Vagina (tissue), 2 donors: ENCODE measurements at regions not wholly inside any gene's neighbourhood (a gene's known extent, or its start where the extent isn't known, plus 50 kb on each side); places are given as distances from the start of the nearest gene placed in this dataset.

Source experiments
- DNase-seq, 2 donors: peaks; one replicate each; pipeline ENCODE4 v3.0.0-alpha.2; 2017; ENCODE audit errors: extremely low spot score in 2 of 2
- H3K27ac ChIP-seq: fragments of 200-600 bp; sonication (generic); one replicate; pipeline ENCODE4 v1.5.1; 2019
- H3K27me3 ChIP-seq: fragments of 200-600 bp; sonication (generic); one replicate; pipeline ENCODE4 v1.5.1; 2019
- H3K36me3 ChIP-seq, 2 donors: fragments of 200-600 bp; sonication (generic); one replicate each; pipeline ENCODE4 v1.5.1; 2017 to 2019
- H3K4me1 ChIP-seq: fragments of 200-600 bp; sonication (generic); one replicate; pipeline ENCODE4 v1.5.1; 2019
- H3K4me3 ChIP-seq, 2 donors: fragments of 200-600 bp; sonication (generic); 1 replicate in 1 of 2; 2 replicates in 1 of 2; pipeline ENCODE4 v1.5.1; 2016 to 2019
- H3K9me3 ChIP-seq: fragments of 200-600 bp; sonication (generic); one replicate; pipeline ENCODE4 v1.5.1; 2019
- POLR2A ChIP-seq, 2 donors: fragments of 450-650 bp; IDR thresholded peaks; one replicate each; pipeline ENCODE4 v1.6.1; 2017; ENCODE audit warnings: antibody characterized with exemption in 2 of 2, mild to moderate bottlenecking in 2 of 2, moderate library complexity in 2 of 2
- POLR2AphosphoS5 ChIP-seq, 2 donors: sonication (generic); formaldehyde crosslinking; IDR thresholded peaks; one replicate each; pipeline ENCODE4 v1.9.0; 2017; ENCODE audit warnings: antibody characterized with exemption in 2 of 2, mild to moderate bottlenecking in 2 of 2, low read depth in 1 of 2; ENCODE audit not compliant: insufficient read depth in 1 of 2
- intact Hi-C: fragments of 100-400 bp; cut with DNase I; formaldehyde crosslinking; loops from one replicate; pipeline ENCODE4 v1.15.1; 2023
- TF ChIP-seq, protein P1 (sequence below), 3 experiments: fragments of 450-650 bp in 2 of 3; fragments of 200-600 bp in 1 of 3; sonication (generic) in 1 of 3; IDR thresholded peaks; one replicate each; pipeline ENCODE4 v1.5.1; 2017 to 2019; ENCODE audit warnings: antibody characterized with exemption in 3 of 3, mild to moderate bottlenecking in 2 of 3, moderate library complexity in 2 of 3

DNA sequence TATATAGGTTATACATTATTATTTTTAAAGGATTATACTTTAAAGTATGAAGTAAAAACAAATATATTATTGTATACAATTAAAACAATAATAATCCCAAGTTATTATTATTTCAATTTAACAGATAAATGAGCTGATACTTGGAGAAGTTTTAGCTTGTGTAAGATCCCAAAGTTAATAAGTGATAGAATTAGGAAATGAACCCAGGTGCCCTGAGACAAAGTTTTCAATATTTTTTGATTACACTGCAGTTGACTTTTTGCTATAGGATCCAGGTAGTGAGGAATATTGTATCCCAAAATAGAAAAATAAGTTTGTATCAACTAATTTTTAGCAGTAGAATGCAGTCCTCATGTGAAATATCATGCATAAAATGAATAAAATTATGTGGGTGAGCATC, 543.2 kb upstream of the ZNF608 start:
- intact Hi-C loops, result no loop called here
- TF ChIP-seq, protein P1, sequence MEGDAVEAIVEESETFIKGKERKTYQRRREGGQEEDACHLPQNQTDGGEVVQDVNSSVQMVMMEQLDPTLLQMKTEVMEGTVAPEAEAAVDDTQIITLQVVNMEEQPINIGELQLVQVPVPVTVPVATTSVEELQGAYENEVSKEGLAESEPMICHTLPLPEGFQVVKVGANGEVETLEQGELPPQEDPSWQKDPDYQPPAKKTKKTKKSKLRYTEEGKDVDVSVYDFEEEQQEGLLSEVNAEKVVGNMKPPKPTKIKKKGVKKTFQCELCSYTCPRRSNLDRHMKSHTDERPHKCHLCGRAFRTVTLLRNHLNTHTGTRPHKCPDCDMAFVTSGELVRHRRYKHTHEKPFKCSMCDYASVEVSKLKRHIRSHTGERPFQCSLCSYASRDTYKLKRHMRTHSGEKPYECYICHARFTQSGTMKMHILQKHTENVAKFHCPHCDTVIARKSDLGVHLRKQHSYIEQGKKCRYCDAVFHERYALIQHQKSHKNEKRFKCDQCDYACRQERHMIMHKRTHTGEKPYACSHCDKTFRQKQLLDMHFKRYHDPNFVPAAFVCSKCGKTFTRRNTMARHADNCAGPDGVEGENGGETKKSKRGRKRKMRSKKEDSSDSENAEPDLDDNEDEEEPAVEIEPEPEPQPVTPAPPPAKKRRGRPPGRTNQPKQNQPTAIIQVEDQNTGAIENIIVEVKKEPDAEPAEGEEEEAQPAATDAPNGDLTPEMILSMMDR (IDR thresholded peaks at IDR 0.05), result no peak
- TF ChIP-seq POLR2A (IDR thresholded peaks at IDR 0.05) (no peak), POLR2AphosphoS5 (IDR thresholded peaks at IDR 0.05; ENCODE audit: insufficient read depth in 1 of 2, low read depth in 1 of 2) (no peak)

DNA sequence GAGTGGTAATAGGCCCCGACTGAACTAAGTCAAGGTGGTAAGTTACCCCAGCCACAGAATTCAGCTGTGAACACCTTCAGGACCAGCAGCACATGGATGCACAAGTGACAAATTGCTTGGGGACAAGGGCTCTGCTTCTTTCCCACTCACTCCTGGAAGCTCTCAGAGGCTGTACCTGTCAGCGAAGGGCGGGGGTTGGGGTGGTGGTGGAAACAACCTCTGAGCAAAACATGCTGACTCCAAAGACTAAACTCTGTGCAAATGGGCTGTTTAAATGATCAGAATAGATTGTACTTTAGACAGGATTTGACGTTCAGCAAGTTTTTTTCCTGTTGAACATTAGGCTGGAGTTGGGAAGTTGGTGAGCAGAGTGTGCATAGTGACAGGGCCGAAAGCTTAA, 544.5 kb upstream of the ZNF608 start:
- no peaks in the 10 kb centered on the region for H3K27me3 ChIP-seq
- H3K36me3 ChIP-seq, result no peaks in the 10 kb centered on the region
- H3K9me3 ChIP-seq, result no peaks in the 10 kb centered on the region
- H3K27ac ChIP-seq, result no peak overlapping the region
- DNase-seq, result no peak
- intact Hi-C loops, result no loop called here
- no peak overlapping the region for H3K4me3 ChIP-seq
- TF ChIP-seq, protein P1 (IDR thresholded peaks at IDR 0.05), result no peak
- TF ChIP-seq POLR2A (IDR thresholded peaks at IDR 0.05) (no peak), POLR2AphosphoS5 (IDR thresholded peaks at IDR 0.05; ENCODE audit: insufficient read depth in 1 of 2, low read depth in 1 of 2) (no peak)
- H3K4me1 ChIP-seq, result no peaks in the 10 kb centered on the region

More for the DNA sequence above, 543.2 kb upstream of the ZNF608 start:
- Histone ChIP-seq H3K27ac (no peak overlapping the region), H3K9me3 (no peaks in the 10 kb centered on the region), H3K4me3 (no peak overlapping the region), H3K4me1 (no peaks in the 10 kb centered on the region), H3K27me3 (no peaks in the 10 kb centered on the region), H3K36me3 (no peaks in the 10 kb centered on the region)
- DNase-seq, result no peak

DNA sequence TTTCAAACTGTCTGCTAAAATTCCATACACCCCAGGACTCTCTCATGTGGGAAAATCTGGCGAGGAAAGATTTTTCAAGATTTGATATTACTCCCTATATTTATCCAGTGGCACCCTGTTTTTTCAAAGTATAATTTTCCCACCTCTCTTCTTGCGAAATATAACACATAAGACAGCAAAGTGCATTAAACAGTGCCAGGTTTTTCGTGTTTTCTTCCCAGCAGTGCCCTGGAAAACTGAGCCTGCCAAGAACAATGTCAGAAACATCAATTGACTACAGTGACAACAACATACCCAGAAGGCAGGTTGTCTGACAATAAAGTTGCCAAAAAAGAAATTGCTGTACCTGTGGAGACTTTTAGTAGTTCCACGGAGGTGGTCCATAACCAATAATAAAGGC, 545.0 kb upstream of the ZNF608 start:
- H3K36me3 ChIP-seq, result no peaks in the 10 kb centered on the region
- H3K4me1 ChIP-seq, result no peaks in the 10 kb centered on the region
- intact Hi-C loops, result no loop called here
- TF ChIP-seq, protein P1 (IDR thresholded peaks at IDR 0.05), result no peak
- TF ChIP-seq POLR2AphosphoS5 (IDR thresholded peaks at IDR 0.05; ENCODE audit: insufficient read depth in 1 of 2, low read depth in 1 of 2), result no peak
- TF ChIP-seq POLR2A (IDR thresholded peaks at IDR 0.05), result no peak
- no peak overlapping the region for H3K4me3 ChIP-seq
- H3K9me3 ChIP-seq, result no peaks in the 10 kb centered on the region
- no peak for DNase-seq
- H3K27ac ChIP-seq, result no peak overlapping the region
- no peaks in the 10 kb centered on the region for H3K27me3 ChIP-seq

DNA sequence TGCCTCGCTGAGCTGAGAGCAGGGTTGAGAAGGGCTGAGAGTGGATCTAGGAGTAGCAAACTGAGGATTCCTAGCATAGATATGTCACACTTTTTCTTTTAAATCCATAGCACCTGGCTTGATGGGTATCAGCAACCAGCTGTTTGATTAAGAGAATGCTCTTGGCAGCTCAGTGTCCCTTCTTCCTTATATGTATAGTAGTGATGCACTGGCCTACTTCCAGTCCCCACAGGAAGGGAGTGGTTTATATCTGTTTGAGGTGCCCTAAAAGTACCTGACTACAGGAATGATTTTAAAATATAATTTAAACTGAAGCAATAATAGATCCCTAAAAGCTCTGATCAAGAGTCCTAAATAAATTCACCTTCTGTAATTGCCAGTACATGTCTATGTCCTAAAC, 546.8 kb upstream of the ZNF608 start:
- Histone ChIP-seq H3K4me3 (no peak overlapping the region), H3K27me3 (no peaks in the 10 kb centered on the region), H3K27ac (no peak overlapping the region), H3K9me3 (no peaks in the 10 kb centered on the region), H3K36me3 (no peaks in the 10 kb centered on the region), H3K4me1 (no peaks in the 10 kb centered on the region)
- no peak for TF ChIP-seq POLR2AphosphoS5 (IDR thresholded peaks at IDR 0.05; ENCODE audit: insufficient read depth in 1 of 2, low read depth in 1 of 2)
- TF ChIP-seq, protein P1 (IDR thresholded peaks at IDR 0.05), result no peak
- no peak for TF ChIP-seq POLR2A (IDR thresholded peaks at IDR 0.05)
- intact Hi-C loops, result no loop called here
- DNase-seq, result no peak

DNA sequence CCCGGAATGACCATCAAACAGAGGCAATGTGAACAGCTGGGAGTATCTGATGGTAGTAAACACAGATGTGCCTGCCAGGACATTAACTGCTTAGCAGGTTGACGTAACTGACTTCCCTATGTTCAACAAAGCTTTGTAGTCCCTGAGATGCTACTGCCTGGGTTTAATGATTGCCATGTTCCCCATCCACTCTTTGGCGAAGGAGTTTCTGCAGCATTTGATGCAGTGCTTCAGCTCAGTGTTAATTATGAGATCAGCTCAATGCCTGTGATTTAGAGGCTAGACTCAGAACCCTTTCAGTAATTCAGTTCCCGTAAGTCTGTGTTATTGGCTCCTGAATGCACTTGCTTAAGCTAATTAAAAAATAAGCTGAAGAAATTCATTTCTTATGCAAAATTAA, 547.3 kb upstream of the ZNF608 start:
- TF ChIP-seq, protein P1 (IDR thresholded peaks at IDR 0.05), result no peak
- no peak for TF ChIP-seq POLR2AphosphoS5 (IDR thresholded peaks at IDR 0.05; ENCODE audit: insufficient read depth in 1 of 2, low read depth in 1 of 2)
- TF ChIP-seq POLR2A (IDR thresholded peaks at IDR 0.05), result no peak
- no peaks in the 10 kb centered on the region for H3K36me3 ChIP-seq
- intact Hi-C loops, result no loop called here

More for the DNA sequence above, 547.3 kb upstream of the ZNF608 start:
- Histone ChIP-seq H3K27me3 (no peaks in the 10 kb centered on the region), H3K4me1 (no peaks in the 10 kb centered on the region), H3K4me3 (no peak overlapping the region), H3K27ac (no peak overlapping the region), H3K9me3 (no peaks in the 10 kb centered on the region)
- no peak for DNase-seq
